OCI-M1 (cell line): ENCODE measurements at regions not wholly inside any gene's neighbourhood (a gene's known extent, or its start where the extent isn't known, plus 50 kb on each side); places are given as distances from the start of the nearest gene placed in this dataset.

ENCODE experiments used
- DNase-seq: peaks from one replicate; lab custom pipeline; 2025; lab: John Stamatoyannopoulos, UW

- no peak for DNase-seq
Observed at GRCh38 chr7:156102267-156102666, 290.0 kb upstream of the SHH start.

GRCh38 chr7:156101355-156101754 is 289.1 kb upstream of the SHH start:
- DNase-seq: no peak

- DNase-seq: no peak
Observed at GRCh38 chr7:156100086-156100485, 287.8 kb upstream of the SHH start.

GRCh38 chr7:156099085-156099484 is 286.8 kb upstream of the SHH start:
- DNase-seq: no peak

- no peak for DNase-seq
Observed at GRCh38 chr7:156096771-156097538, 284.7 kb upstream of the SHH start.

GRCh38 chr7:156095908-156096539 is 283.8 kb upstream of the SHH start:
- DNase-seq: no peak

GRCh38 chr7:156094350-156095146 is 282.3 kb upstream of the SHH start:
- DNase-seq: no peak

- DNase-seq: no peak
Observed at GRCh38 chr7:156092307-156092706, 280.0 kb upstream of the SHH start.

GRCh38 chr7:156091519-156092080 is 279.3 kb upstream of the SHH start:
- no peak for DNase-seq

- no peak for DNase-seq
Observed at GRCh38 chr7:156090988-156091387, 278.7 kb upstream of the SHH start.

GRCh38 chr7:156089222-156089621 is 277.0 kb upstream of the SHH start:
- DNase-seq: no peak

GRCh38 chr7:156088115-156088514 is 275.9 kb upstream of the SHH start:
- no peak for DNase-seq

GRCh38 chr7:156082048-156083040 is 270.1 kb upstream of the SHH start:
- no peak for DNase-seq

- DNase-seq: no peak
Observed at GRCh38 chr7:156080596-156080995, 268.3 kb upstream of the SHH start.

GRCh38 chr7:156080046-156080445 is 267.8 kb upstream of the SHH start:
- DNase-seq: no peak

- DNase-seq: no peak
Observed at GRCh38 chr7:156079156-156079555, 266.9 kb upstream of the SHH start.

GRCh38 chr7:156074982-156075615 is 262.8 kb upstream of the SHH start:
- no peak for DNase-seq

- no peak for DNase-seq
Observed at GRCh38 chr7:156074084-156074483, 261.8 kb upstream of the SHH start.

- DNase-seq: no peak
Observed at GRCh38 chr7:156073366-156074052, 261.2 kb upstream of the SHH start.

- DNase-seq: no peak
Observed at GRCh38 chr7:156071612-156072011, 259.3 kb upstream of the SHH start.
